ENCODE measurements at regions not wholly inside any gene's neighbourhood (a gene's known extent, or its start where the extent isn't known, plus 50 kb on each side); places are given as distances from the start of the nearest gene placed in this dataset.

DNA sequence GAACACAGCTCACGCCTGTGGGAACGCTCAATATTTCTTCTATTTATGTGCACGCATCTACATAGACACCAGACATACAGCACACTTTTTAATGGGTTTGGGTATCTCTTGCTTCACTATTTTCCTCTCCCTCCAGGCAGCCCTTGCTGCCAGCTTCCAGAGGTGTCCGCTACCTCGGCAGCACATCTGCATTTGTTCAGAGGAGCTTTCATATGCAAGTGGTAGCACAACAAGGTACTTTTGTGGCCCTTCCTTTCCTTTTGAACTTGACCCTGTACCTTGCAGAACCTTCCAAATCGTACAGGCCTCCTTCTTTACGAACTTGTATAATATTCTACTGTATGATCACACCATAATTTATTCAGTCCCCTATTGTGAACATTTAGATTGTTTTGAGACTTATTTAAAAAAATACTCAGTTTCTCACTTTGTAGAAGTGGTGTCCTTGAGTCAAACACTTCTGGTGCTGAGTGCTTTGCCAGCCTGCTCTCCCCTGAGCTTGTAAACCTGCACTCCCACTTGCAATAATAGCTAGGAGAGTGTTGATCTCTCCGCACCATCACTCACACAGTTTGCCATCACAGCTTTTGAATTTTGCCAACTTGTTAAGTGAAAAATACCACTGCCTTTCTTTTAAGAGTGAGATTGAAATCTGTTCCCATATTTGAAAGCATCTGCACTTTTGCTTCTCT, 106.0 kb upstream of the ZNF32 start:
- DNase-seq = no peak

DNA sequence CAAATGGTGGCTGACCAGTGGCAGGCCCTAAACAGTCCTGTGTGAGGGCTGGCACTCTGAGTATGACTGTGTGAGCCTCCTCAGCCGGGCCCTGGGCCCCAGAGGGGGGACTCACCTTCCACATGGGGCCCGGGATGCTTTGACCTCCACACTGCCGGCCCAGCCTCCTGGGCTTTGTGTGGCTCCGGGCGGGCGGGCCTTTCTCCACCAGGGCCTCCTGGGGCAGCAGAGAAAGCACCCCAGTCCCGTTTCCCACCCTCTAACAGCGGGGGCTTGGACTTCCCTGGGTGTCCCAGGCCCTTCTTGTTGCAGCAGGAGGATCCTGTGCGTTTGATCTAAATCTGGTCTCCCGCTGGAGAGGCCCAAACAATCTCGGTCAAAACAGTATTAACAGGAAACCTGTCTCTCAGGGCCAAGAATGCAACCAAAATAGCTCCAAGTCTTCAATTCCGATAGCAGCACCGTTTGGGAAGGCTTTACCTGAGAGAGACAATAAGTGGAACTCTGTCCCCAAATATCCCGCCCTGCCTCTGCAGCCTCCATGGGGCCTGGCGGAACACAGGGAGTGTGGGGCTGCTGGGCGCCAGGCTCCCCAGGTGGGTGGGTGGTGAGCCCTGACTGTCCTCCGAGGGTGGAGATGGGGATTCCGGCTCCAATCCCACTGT, 104.8 kb upstream of the ZNF32 start:
- no peak for DNase-seq

DNA sequence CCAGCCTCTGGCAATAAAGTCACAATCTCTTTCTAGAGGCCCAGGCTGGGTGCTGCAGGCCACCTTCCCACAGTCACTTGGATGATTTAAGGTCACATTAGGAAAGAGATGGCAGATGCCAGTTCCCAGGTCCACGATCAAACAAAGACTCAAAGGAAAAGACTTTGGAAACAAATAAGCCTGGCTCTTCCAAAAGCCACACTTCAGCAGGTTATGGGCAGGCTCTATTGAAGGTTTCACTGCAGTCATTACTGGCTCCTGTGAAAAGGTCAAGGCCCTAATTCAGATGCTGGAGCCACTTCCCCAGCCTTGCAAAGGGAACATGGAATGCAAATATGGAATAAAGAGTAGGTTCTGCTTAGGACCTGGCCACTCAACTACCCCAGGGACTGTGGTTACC, 104.0 kb upstream of the ZNF32 start:
- no peak for DNase-seq

DNA sequence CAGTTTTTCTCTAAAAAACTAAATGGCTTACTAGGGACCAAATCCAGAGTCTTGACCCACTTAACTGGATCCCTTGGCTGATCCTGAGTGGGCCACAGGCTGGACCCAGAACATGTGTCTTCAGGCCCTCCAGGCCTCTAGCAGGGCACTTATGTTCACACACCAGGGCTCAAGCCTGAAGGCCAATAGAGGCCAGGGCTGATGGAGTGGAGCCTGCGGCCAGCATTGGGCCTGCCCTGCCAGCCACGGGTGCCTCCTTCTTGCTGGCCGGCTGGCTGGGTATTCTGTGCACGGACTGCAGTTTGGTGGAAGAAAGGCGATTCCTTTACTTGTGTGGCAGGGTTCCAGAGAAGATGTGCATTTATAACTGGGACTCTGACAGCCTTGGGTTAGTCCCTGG, 103.0 kb upstream of the ZNF32 start:
- no peak for DNase-seq

DNA sequence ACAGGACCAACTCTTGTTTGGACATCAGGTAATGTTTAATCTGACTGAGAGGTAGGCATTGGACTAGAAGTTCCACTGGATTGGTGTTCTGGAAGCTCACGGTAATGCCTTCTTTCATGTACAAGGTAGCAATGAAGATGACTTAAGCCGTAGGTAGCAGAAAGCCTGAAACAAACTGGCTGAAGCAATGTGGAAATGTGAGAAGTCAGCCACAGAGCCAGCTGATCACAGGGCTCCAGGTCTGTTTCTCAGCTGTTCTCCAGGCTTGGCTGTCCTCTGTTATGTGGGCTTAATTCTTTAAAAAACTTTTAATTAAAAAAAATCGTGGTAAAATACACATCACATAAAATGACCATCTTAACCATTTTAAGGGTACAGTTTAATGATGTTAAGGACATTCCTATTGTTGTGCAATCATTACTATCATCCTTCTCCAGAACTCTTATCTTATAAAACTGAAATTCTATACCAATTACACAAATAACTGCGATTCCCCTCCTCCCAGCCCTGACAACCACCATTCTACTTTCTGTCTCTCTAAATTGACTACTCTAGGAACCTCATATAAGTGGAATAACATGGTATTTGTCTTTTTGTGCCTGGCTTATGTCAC, 101.4 kb upstream of the ZNF32 start:
- no peak for DNase-seq

DNA sequence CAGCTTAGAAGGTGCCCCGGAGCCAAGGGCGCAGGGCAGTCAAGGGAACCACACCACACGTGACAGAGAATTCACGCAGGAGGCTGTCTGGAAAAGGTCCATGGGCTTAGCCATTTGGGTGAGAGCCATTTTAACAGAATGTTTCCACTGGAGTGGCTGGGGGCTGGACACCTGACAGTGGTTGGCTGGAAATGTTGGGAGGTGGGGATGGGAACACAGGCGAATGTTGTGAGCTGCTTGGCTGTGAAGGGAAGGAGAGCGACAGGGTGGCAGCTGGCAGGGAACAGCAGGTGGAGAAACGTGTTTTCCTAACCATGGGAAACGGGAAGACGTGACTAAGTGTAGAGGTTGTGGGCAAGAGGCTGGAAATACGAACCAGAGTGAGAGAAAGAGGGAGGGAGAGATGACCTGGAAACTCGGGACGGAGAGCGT, 100.5 kb upstream of the ZNF32 start:
- no peak for DNase-seq

DNA sequence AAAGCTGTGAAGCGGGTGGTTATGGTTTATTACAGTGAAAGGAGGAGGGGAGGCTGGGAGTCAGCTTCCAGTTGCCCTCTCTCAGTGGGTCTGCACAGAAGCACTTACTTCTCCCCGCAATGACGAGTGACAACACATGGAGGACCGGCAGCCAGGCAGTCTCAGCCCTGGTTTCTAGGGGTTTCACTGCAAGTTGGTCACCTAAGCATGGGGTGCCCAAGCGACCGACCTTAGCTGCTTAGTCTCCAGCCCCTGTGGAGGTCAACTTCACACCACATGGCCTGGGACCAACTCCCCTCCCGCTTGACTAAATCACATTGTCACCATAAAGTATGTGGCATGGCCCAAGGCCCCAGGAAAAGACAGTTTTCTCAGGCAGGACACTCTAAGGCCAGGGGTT, 99.9 kb upstream of the ZNF32 start:
- DNase-seq = no peak

DNA sequence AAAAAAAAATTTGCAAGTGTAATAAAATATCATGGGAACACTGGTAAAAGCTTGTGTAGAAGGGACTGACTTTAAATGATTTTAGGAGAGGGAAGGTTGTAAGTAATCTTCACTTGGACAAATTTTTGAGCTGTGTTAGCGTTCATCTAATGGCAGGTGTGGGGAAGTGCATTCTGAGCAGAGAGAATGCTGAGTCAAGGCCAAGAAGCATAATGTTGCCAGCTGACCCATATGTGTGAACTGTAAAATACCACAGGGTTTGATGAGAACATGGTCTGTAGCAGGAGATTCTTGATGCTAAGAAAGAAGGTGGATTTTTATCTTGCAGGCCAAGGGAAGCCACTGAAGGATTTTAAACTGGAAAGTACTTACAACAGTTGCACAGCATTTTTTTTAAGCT, 98.2 kb upstream of the ZNF32 start:
- DNase-seq = no peak

DNA sequence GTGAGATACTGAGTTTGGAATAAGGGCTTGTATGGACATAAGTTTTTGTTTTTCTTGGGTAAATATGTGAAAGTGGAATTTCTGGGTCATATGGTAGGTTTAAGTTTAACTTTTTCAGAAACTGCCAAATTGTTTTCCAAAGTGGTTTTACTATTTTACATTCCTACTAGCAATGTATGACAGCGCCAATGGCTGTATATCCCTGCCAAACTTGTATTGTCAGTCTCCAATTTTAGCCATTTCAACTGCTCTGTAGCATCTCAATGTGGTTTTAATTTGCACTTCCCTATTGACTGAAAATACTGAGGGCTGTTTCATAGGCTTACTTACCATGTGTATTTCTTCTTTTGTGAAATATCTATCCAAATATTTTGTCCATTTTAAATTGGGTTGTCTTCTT, 90.5 kb upstream of the ZNF32 start:
- DNase-seq = no peak

DNA sequence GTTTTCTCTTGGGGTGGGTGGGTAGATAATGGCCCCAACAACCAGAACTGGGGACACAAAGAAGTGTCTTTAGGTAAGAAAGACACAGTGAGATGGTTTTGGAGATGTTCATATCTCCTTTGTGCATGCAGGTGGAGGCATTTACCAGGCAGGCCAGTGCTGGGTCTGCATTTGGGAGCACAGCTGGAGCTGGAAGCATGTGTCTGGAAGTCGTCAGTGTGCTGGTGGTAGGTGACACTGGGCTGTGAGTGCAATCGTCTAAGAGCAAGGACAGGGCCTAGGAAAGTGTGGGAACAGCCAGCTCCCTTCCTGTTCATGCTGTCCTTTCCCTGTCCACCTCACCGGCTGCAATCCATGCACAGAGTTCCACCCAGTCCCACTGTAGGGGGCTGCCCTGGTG, 88.3 kb upstream of the ZNF32 start:
- DNase-seq = no peak

DNA sequence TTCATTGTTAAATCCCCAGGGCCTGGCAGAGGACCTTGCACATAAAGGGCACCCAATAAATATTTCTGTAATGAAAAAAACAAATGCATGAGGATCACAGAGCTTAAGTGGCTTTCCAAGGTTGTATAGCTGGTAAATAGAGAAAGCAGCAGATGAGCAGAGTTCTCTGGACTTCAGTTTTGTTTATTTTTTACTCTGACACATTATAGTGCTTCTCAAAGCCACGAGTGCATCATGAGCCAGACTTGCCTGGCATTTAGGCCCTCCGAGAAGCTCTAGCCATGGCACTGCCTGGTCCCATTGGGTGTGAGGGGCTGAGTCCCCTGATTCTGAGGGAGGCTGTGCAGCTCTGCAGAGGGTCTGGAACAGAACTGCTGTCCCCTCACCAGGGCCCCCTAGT, 87.2 kb upstream of the ZNF32 start:
- no peak for DNase-seq

DNA sequence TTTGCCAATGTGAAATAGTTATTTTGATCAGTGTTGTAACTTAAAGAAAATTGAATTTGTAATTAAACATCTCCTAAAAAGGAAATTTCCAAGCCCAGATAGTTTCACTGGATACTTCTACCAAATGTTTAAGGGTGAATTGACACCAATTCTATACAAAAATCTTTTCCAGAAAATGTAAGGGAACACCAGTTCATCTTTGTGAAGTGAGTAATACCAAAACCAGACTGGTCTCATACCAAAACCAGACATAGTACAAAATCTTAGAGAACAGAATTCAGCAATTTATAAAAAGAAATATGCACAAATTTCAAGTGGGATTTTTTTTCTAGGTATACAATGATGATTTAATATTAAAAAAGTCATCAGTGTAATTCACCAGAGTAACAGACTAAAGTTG, 86.0 kb upstream of the ZNF32 start:
- no peak for DNase-seq

DNA sequence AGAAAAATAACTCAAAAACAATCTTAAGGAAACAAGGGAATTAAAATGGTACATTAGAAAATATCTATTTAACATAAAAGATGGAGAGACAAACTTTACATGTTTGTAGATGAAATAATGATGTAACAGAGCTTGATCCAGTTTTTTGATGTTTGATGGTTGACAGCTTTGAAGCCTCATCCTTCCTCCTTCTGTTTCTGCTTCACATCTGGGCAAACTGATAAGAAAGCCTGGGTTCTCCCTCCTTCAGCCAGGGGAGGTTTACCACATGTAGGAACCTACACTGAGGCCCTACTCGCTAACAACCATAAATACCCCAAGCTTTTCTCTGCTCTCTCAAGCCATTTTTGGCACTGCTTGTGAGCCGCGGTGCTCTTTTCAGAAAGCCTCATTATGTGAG, 82.8 kb upstream of the ZNF32 start:
- DNase-seq = no peak

DNA sequence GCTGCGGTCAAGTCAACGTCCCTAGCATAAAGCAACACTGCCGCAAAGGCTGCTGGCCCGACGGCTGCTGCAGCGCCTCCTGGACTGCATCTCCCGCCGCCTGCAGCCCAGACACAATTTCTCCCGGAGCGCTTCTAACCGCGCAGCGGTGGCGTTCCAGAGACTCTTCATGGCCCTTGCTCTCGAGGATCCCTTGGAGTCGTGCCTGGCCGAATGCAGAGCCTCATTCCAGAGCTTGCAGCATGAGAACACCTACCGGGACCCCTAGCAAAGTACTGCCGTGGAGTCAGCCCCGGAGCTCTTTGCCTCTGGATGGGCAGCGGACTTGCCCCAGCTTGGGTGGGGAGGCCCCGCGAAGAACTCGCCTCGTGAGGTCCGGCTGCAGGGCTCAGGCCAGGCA, 79.7 kb upstream of the ZNF32 start:
- DNase-seq = no peak

DNA sequence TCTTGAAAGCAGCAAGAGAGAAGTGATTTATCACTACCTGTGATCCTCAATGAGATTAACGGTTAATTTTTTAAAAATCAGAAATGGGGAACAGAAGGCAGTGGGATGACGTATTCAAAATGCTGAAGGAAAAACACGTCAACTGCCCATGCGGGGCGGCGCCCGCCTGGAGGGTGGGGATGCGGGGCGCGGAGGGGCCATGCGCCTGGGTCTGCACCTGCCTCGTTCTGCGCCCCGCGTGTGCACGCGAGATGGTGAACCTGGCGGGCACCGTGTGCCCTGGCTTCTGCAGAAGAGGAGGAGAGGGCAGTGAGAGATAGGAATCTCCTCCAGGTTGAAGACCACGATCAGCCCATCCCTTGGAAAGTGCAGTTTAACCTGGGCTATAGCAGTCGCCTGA, 79.3 kb upstream of the ZNF32 start:
- DNase-seq = no peak

DNA sequence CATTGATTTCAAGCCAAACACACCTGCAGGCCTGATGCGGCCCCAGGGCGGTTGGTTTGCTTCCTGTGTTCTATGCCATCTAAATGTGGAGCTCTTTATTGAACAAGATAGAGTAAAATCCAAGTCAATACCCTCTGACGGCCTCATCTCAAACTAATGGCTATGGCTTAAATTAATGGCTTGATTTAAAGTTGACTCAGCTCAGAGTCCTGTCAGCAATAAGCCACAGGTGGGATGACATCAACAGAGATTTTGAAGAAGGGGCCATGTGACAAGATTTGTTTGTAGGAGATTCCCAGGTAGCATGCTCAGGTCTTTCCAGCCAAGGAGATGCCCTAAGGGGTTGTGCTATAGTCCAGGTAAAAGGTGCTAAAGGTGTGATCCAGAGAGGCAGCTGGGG, 66.7 kb upstream of the ZNF32 start:
- DNase-seq = no peak

DNA sequence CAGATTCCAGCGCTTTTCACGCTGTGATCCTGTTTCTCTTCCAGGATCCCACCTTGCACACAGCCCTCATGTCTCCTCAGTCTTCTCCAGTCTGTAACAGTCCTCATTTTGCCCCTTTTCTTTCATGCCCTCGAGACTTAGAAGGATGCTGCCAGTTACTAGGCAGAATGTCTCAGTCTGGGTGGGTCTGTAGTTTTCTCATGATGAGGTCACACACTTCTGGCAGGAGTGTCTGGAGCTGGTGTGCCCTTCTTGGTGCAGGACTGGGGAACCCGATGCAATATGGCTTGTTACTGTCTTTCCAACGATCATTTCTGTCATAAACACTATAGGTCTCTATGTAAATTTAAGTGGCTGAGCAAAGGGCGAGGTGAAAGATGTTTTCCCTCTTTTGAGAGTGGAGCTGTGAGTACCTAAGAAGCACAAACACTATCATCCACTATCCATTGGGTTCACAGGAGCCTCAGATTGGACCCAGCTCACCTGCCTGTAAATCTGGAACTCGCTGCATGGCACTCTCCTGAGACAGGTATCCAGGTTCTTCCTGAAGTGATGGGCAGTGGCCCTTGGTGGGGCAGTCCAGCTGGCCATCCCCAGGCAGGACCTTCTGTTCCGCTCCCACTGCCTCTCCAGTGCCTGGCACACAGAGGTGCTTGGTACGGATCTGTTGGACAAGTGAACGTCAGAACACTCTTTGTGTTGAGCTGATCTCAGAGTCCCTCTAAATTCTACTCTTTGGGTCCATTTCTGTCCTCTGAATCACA, 64.3 kb upstream of the ZNF32 start:
- no peak for DNase-seq

DNA sequence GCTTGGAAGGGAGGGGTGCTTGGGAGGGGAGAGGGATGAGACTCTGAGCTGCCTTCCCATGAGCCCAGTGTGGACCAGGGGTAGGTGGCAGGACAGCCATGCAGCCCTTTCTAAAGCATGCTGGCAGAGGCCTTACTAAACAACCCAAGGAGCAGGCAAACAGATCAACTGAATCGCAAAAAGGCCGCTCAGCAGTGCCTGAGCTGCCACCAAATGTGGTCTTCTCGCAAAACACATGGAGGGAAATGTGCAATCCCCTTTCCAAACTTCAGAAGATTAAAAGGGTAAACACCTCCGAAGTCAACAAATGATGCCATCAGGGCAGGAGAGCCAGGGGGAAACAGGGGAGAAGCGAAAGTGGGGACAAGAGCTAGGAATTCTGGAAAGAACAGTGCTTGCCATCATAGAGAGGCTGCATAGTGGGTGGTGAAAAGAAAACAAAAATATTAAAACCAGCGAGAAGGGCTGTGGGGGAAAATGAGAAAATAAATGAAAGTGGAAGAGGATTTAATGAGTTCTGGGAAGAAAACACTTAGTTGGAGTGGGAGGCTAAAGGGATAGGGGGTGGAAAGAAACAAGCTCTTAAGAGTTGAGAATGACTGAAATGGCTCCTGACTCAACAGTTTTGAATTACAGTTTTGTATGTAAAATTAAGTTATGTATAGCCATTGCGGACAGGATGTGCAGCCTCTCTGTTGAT, 62.2 kb upstream of the ZNF32 start:
- DNase-seq = no peak

DNA sequence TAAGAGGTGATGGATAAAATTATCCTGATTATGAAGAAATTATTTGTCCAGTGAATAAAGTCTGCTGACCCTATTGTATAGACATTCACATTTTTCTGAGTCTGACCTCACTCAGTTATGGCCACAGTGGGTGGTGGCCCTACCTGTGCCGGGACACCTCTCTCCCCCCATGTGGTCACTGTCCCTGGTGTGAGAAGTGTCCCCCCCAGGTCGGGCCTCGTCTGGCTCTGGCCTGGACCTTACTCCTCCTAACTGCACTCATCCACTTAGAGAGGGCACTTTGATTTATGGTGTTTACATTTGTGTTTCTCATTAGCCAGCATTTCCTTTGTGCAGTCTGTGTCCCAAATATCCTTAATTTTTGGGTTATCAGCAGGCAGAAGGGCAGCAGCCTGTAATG, 59.6 kb upstream of the ZNF32 start:
- DNase-seq = no peak

DNA sequence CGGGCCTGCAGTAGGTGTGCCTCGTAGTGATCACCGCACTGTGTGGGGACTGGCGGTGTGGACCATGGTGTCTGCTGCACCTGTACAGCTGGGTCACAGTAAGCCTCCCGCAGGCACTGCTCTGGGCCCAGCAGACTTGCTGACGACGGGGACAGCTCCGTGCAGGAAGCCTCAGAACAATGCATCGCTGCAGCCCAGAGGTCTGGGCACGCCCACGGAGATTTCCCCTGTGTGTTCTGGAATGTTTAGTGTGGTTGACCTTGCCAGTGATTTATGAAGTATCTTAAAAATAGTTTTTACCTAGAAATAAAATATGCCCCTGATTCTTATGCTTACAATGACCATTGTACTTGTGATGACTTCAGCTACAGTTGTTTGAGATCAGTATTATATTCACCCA, 59.1 kb upstream of the ZNF32 start:
- DNase-seq = no peak

DNA sequence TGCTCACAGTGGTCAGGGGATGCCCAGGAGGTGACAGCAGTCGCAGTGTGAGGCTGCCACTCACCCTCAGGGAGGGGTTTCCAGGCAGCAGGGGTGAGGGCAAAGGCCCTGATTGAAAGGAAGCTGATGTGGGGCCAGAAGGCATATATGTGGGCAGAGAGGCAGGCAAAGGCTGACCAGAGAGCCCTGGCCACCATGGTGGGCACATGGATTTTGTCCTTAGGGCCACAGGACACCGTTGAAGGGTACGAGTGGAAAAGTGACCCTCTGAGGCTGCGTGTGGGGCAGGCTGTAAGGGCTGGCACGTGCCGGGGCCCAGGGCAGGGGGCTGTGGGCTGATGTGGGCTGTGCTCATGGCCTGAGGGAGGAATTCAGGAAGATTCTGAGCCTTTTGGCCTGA, 57.5 kb upstream of the ZNF32 start:
- DNase-seq = no peak

DNA sequence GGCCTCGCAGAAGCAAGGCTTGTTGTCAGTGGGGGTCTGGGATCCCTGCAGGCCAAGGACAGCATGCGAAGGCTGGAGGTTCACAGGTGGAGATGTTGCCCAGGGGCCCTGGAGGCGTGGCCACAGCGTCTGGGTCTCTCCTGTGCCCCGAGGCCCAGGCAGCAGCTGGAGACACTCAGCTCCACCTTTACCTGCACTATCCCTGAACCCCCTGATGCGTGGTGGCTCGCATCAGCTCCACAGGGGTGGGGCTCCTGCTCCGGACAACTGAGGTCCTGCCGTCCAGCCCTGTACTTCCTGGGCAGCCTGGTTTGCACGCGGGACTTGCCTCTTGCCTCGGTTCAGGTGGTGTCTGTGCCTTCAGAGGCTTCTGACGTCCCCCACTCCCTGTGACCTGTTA, 54.6 kb upstream of the ZNF32 start:
- no peak for DNase-seq

DNA sequence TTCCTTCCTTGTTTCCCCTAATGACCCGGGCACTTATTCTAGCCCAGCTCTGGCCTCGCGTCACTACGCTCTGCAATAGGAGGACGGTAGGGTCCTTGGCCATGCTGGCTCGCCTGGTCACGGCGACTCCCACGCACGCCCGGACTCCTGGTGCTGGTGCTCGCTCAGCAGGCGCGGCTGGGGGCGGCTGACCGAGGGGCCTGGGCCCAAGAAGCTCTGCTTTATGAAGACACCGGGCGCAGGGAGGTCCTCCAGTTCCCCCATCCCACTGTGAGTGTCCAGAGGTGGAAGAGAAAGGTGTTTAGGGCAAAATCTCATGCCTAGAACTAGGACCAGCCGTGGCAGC, 54.2 kb upstream of the ZNF32 start:
- no peak for DNase-seq

All from NCI-H2029 treated with DMSO at 0.1 percent for 48 hours (cell line).